Endothelial cell of umbilical vein (primary cell): ENCODE measurements at regions not wholly inside any gene's neighbourhood (a gene's known extent, or its start where the extent isn't known, plus 50 kb on each side); places are given as distances from the start of the nearest gene placed in this dataset.

Experiments
- CTCF ChIP-seq, 2 donors: IDR thresholded peaks; 1 replicate in 1 of 2; 2 replicates in 1 of 2; pipeline ENCODE4 v1.5.1; 2011; ENCODE audit warnings: low read length in 2 of 2, mild to moderate bottlenecking in 2 of 2, moderate library complexity in 2 of 2, control low read depth in 1 of 2, inconsistent platforms in 1 of 2, low read depth in 1 of 2; ENCODE audit not compliant: insufficient read depth in 1 of 2; ENCODE audit errors: extremely low read depth in 1 of 2
- GATA2 ChIP-seq: IDR thresholded peaks from 2 replicates; pipeline ENCODE4 v1.7.0; 2011; ENCODE audit warnings: low read depth, mild to moderate bottlenecking, moderate library complexity, mixed read lengths, low read length; ENCODE audit not compliant: insufficient read length, insufficient read depth
- MAX ChIP-seq: IDR thresholded peaks from 2 replicates; pipeline ENCODE4 v1.6.1; 2011; ENCODE audit not compliant: insufficient read depth, insufficient read length
- MYC ChIP-seq: IDR thresholded peaks from one replicate; pipeline ENCODE4 v1.6.1; 2011; ENCODE audit warnings: mild to moderate bottlenecking, low read depth, low read length
- POLR2A ChIP-seq: IDR thresholded peaks from 2 replicates; pipeline ENCODE4 v1.6.1; 2012; ENCODE audit warnings: low read depth, mild to moderate bottlenecking, control low read depth, low read length

- TF ChIP-seq GATA2: no peak
- no peak for TF ChIP-seq POLR2A
- no peak for TF ChIP-seq MAX
- no peak for TF ChIP-seq CTCF (IDR thresholded peaks at IDR 0.05; ENCODE audit: extremely low read depth in 1 of 2, insufficient read depth in 1 of 2, low read depth in 1 of 2, low read length in 2 of 2)
- no peak for TF ChIP-seq MYC
These were observed 76.8 kb upstream of the LHX5 start for GRCh38 chr12:113548467-113548866.
